GM21619 (cell line): ENCODE measurements at regions not wholly inside any gene's neighbourhood (a gene's known extent, or its start where the extent isn't known, plus 50 kb on each side); places are given as distances from the start of the nearest gene placed in this dataset.
"Not testable (repeated sequence)": the region's sequence is repeated elsewhere in the genome, so short reads cannot be mapped to it uniquely, and the experiment has no call there.

Experiments
- ATAC-seq: cut with Tn5 transposase; IDR thresholded peaks from one replicate; pipeline ENCODE4 v1.9.1; 2021; ENCODE audit not compliant: unreplicated experiment

- ATAC-seq = no peak
Observed at GRCh38 chr10:123221418-123221817, 67.2 kb downstream of the BUB3 start.

- no peak for ATAC-seq
Observed at GRCh38 chr10:123222832-123223231, 68.6 kb downstream of the BUB3 start.

GRCh38 chr10:123227706-123228105 lies 73.5 kb downstream of the BUB3 start:
- no peak for ATAC-seq

- ATAC-seq = no peak
Observed at GRCh38 chr10:123229927-123230630, 75.9 kb downstream of the BUB3 start.

- not testable (repeated sequence) for ATAC-seq
Observed at GRCh38 chr10:123232879-123233278, 78.7 kb downstream of the BUB3 start.

- not testable (repeated sequence) for ATAC-seq
Observed at GRCh38 chr10:123235014-123235413, 80.8 kb downstream of the BUB3 start.

GRCh38 chr10:123236126-123236525 lies 81.9 kb downstream of the BUB3 start:
- ATAC-seq = no peak

- no peak for ATAC-seq
Observed at GRCh38 chr10:123240250-123240649, 86.0 kb downstream of the BUB3 start.

GRCh38 chr10:123240776-123241175 lies 86.6 kb downstream of the BUB3 start:
- ATAC-seq = no peak

GRCh38 chr10:123241391-123242141 lies 87.4 kb downstream of the BUB3 start:
- ATAC-seq = no peak

GRCh38 chr10:123244747-123245146 lies 90.5 kb downstream of the BUB3 start:
- no peak for ATAC-seq

GRCh38 chr10:123245264-123245663 lies 91.1 kb downstream of the BUB3 start:
- ATAC-seq = no peak

GRCh38 chr10:123249894-123250293 lies 95.7 kb downstream of the BUB3 start:
- no peak for ATAC-seq

- ATAC-seq = no peak
Observed at GRCh38 chr10:123250640-123251039, 96.4 kb downstream of the BUB3 start.

- no peak for ATAC-seq
Observed at GRCh38 chr10:123252779-123253178, 98.6 kb downstream of the BUB3 start.

- ATAC-seq = not testable (repeated sequence)
Observed at GRCh38 chr10:123254343-123254742, 100.1 kb downstream of the BUB3 start.

- ATAC-seq = no peak
Observed at GRCh38 chr10:123257904-123258456, 103.8 kb downstream of the BUB3 start.

GRCh38 chr10:123259081-123259480 lies 104.9 kb downstream of the BUB3 start:
- ATAC-seq = no peak

- ATAC-seq = no peak
Observed at GRCh38 chr10:123259791-123260190, 105.6 kb downstream of the BUB3 start.

GRCh38 chr10:123262456-123262855 lies 108.3 kb downstream of the BUB3 start:
- ATAC-seq = no peak

- no peak for ATAC-seq
Observed at GRCh38 chr10:123266971-123267370, 112.8 kb downstream of the BUB3 start.

- ATAC-seq = no peak
Observed at GRCh38 chr10:123269017-123269552, 114.9 kb downstream of the BUB3 start.
